ENCODE measurements at regions not wholly inside any gene's neighbourhood (a gene's known extent, or its start where the extent isn't known, plus 50 kb on each side); places are given as distances from the start of the nearest gene placed in this dataset.

DNA sequence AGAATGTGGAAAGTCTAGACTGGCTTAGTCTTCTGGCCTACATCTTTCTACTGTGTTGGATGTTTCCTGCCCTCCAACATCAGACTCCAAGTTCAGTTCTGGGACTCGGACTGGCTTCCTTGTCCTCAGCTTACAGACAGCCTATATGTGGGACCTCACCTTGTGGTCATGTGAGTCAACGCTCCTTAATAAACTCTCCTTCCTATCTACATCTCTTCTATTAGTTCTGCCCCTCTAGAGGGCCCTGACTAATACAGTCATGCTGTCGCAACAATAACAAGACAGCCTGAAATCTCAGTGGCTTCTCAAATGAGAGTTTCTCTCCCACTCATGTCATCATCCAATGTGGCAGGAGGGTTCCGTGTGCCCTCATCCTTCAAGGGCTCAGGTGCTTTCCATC, 347.8 kb downstream of the MZT1 start:
- H3K4me1 ChIP-seq (ENCODE audit: control insufficient read depth, insufficient read depth, low read length, unreplicated experiment) = no peaks in the 10 kb centered on the region
- H3K36me3 ChIP-seq (ENCODE audit: insufficient read depth, low read length) = no peaks in the 10 kb centered on the region
- H3K4me3 ChIP-seq (ENCODE audit: low read depth, low read length) = no peak overlapping the region
- H3K27me3 ChIP-seq (ENCODE audit: insufficient read depth, low read length) = no peaks in the 10 kb centered on the region
- no peak overlapping the region for H3K27ac ChIP-seq (ENCODE audit: low read depth, low read length)
- no peak overlapping the region for H2AFZ ChIP-seq (ENCODE audit: low read length, unreplicated experiment)
- no peaks in the 10 kb centered on the region for H3K79me2 ChIP-seq (ENCODE audit: control insufficient read depth, insufficient read depth, low read length, unreplicated experiment)

GRCh38 chr13:72368031-72368430, 359.4 kb downstream of the MZT1 start:
- no peak overlapping the region for H3K27ac ChIP-seq (ENCODE audit: low read depth, low read length)
- no peaks in the 10 kb centered on the region for H3K4me1 ChIP-seq (ENCODE audit: control insufficient read depth, insufficient read depth, low read length, unreplicated experiment)
- H3K4me3 ChIP-seq (ENCODE audit: low read depth, low read length) = no peak overlapping the region
- H3K36me3 ChIP-seq (ENCODE audit: insufficient read depth, low read length) = no peaks in the 10 kb centered on the region
- H3K79me2 ChIP-seq (ENCODE audit: control insufficient read depth, insufficient read depth, low read length, unreplicated experiment) = no peaks in the 10 kb centered on the region
- no peak overlapping the region for H2AFZ ChIP-seq (ENCODE audit: low read length, unreplicated experiment)
- H3K27me3 ChIP-seq (ENCODE audit: insufficient read depth, low read length) = no peaks in the 10 kb centered on the region

DNA sequence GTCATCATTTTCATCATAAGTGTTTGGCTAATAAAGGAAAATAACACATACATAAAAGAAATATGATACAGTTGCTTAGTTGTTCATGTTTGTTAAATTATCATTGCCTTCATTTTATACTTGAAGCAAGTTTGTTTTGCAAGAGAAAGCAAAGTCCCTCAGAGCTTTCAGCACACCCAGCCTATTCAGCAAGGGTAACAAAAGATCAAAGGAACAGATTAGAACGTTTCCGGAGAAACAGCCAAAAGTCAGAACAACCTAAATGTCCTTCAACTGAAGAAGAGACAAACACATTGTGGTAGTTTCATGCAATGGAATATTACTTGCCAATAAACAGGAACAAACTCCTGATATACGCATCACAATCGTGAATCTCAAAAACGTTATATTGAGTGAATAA, 380.7 kb downstream of the MZT1 start:
- no peaks in the 10 kb centered on the region for H3K4me1 ChIP-seq (ENCODE audit: control insufficient read depth, insufficient read depth, low read length, unreplicated experiment)
- H3K36me3 ChIP-seq (ENCODE audit: insufficient read depth, low read length) = no peaks in the 10 kb centered on the region
- H2AFZ ChIP-seq (ENCODE audit: low read length, unreplicated experiment) = no peak overlapping the region
- H3K27ac ChIP-seq (ENCODE audit: low read depth, low read length) = no peak overlapping the region
- H3K27me3 ChIP-seq (ENCODE audit: insufficient read depth, low read length) = no peaks in the 10 kb centered on the region
- no peak overlapping the region for H3K4me3 ChIP-seq (ENCODE audit: low read depth, low read length)
- no peaks in the 10 kb centered on the region for H3K79me2 ChIP-seq (ENCODE audit: control insufficient read depth, insufficient read depth, low read length, unreplicated experiment)

GRCh38 chr13:72342364-72342763, 385.1 kb downstream of the MZT1 start:
- Histone ChIP-seq H3K27me3 (ENCODE audit: insufficient read depth, low read length) (no peaks in the 10 kb centered on the region), H3K4me1 (ENCODE audit: control insufficient read depth, insufficient read depth, low read length, unreplicated experiment) (no peaks in the 10 kb centered on the region), H3K4me3 (ENCODE audit: low read depth, low read length) (no peak overlapping the region), H2AFZ (ENCODE audit: low read length, unreplicated experiment) (no peak overlapping the region), H3K36me3 (ENCODE audit: insufficient read depth, low read length) (no peaks in the 10 kb centered on the region), H3K79me2 (ENCODE audit: control insufficient read depth, insufficient read depth, low read length, unreplicated experiment) (no peaks in the 10 kb centered on the region), H3K27ac (ENCODE audit: low read depth, low read length) (no peak overlapping the region)

GRCh38 chr13:72341904-72342303, 385.5 kb downstream of the MZT1 start:
- H2AFZ ChIP-seq (ENCODE audit: low read length, unreplicated experiment) = no peak overlapping the region
- no peak overlapping the region for H3K27ac ChIP-seq (ENCODE audit: low read depth, low read length)
- no peaks in the 10 kb centered on the region for H3K79me2 ChIP-seq (ENCODE audit: control insufficient read depth, insufficient read depth, low read length, unreplicated experiment)
- no peaks in the 10 kb centered on the region for H3K4me1 ChIP-seq (ENCODE audit: control insufficient read depth, insufficient read depth, low read length, unreplicated experiment)
- no peak overlapping the region for H3K4me3 ChIP-seq (ENCODE audit: low read depth, low read length)
- no peaks in the 10 kb centered on the region for H3K36me3 ChIP-seq (ENCODE audit: insufficient read depth, low read length)
- H3K27me3 ChIP-seq (ENCODE audit: insufficient read depth, low read length) = no peaks in the 10 kb centered on the region

- H3K4me3 ChIP-seq (ENCODE audit: low read depth, low read length) = no peak overlapping the region
- H3K4me1 ChIP-seq (ENCODE audit: control insufficient read depth, insufficient read depth, low read length, unreplicated experiment) = no peaks in the 10 kb centered on the region
- no peaks in the 10 kb centered on the region for H3K79me2 ChIP-seq (ENCODE audit: control insufficient read depth, insufficient read depth, low read length, unreplicated experiment)
- no peak overlapping the region for H2AFZ ChIP-seq (ENCODE audit: low read length, unreplicated experiment)
- no peaks in the 10 kb centered on the region for H3K36me3 ChIP-seq (ENCODE audit: insufficient read depth, low read length)
- H3K27me3 ChIP-seq (ENCODE audit: insufficient read depth, low read length) = no peaks in the 10 kb centered on the region
- no peak overlapping the region for H3K27ac ChIP-seq (ENCODE audit: low read depth, low read length)
Measured at GRCh38 chr13:72317346-72318109, 409.9 kb downstream of the MZT1 start.

- Histone ChIP-seq H3K79me2 (ENCODE audit: control insufficient read depth, insufficient read depth, low read length, unreplicated experiment) (no peaks in the 10 kb centered on the region), H3K27me3 (ENCODE audit: insufficient read depth, low read length) (no peaks in the 10 kb centered on the region), H3K27ac (ENCODE audit: low read depth, low read length) (no peak overlapping the region), H3K4me3 (ENCODE audit: low read depth, low read length) (no peak overlapping the region), H3K36me3 (ENCODE audit: insufficient read depth, low read length) (no peaks in the 10 kb centered on the region), H2AFZ (ENCODE audit: low read length, unreplicated experiment) (no peak overlapping the region), H3K4me1 (ENCODE audit: control insufficient read depth, insufficient read depth, low read length, unreplicated experiment) (no peaks in the 10 kb centered on the region)
Measured at GRCh38 chr13:72316716-72317115, 410.7 kb downstream of the MZT1 start.

DNA sequence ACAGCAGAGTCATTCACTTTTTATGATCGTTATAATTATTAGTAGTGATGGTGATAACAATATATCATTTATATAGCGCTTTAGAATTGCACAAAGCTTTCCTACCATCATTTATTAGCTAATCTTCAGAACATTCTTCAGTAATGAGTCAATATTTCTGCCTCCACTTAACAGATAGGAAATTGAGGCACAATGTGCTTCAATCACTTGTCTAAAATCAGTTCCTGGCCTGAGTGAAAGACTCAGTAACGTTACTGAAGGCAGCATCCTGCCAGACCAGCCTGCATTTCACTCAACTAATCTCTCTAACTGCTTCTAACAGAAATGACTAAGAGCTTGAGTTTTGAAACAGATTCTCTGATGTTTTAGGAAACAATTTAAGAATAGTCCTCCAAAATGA, 412.1 kb downstream of the MZT1 start:
- Histone ChIP-seq H3K79me2 (ENCODE audit: control insufficient read depth, insufficient read depth, low read length, unreplicated experiment) (no peaks in the 10 kb centered on the region), H3K27me3 (ENCODE audit: insufficient read depth, low read length) (no peaks in the 10 kb centered on the region), H2AFZ (ENCODE audit: low read length, unreplicated experiment) (no peak overlapping the region), H3K4me3 (ENCODE audit: low read depth, low read length) (no peak overlapping the region), H3K4me1 (ENCODE audit: control insufficient read depth, insufficient read depth, low read length, unreplicated experiment) (no peaks in the 10 kb centered on the region), H3K36me3 (ENCODE audit: insufficient read depth, low read length) (no peaks in the 10 kb centered on the region), H3K27ac (ENCODE audit: low read depth, low read length) (no peak overlapping the region)

DNA sequence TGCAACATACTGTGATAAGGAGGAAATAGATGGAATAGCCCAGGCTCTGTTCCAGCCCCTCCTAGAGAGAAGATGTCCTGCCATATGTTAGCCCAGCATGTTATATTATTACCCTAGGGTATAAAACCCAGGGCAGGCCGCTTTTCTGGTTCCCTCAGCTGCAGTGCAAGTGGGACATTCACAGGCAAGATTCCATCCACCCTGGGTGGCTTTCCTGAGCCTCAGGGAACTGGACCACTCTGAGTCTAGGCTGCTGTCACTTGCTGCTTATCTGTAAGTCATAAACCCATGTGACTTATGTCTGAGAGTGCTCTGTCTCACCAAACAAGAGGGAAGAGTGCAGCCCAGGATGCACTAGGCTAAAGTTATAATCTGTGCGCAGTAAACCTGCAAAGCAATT, 413.2 kb downstream of the MZT1 start:
- no peaks in the 10 kb centered on the region for H3K79me2 ChIP-seq (ENCODE audit: control insufficient read depth, insufficient read depth, low read length, unreplicated experiment)
- no peaks in the 10 kb centered on the region for H3K36me3 ChIP-seq (ENCODE audit: insufficient read depth, low read length)
- no peak overlapping the region for H3K4me3 ChIP-seq (ENCODE audit: low read depth, low read length)
- no peak overlapping the region for H3K27ac ChIP-seq (ENCODE audit: low read depth, low read length)
- no peaks in the 10 kb centered on the region for H3K27me3 ChIP-seq (ENCODE audit: insufficient read depth, low read length)
- H3K4me1 ChIP-seq (ENCODE audit: control insufficient read depth, insufficient read depth, low read length, unreplicated experiment) = no peaks in the 10 kb centered on the region
- no peak overlapping the region for H2AFZ ChIP-seq (ENCODE audit: low read length, unreplicated experiment)

GRCh38 chr13:72313546-72313945, 413.9 kb downstream of the MZT1 start:
- Histone ChIP-seq H2AFZ (ENCODE audit: low read length, unreplicated experiment) (no peak overlapping the region), H3K79me2 (ENCODE audit: control insufficient read depth, insufficient read depth, low read length, unreplicated experiment) (no peaks in the 10 kb centered on the region)

GRCh38 chr13:72303941-72304746, 423.3 kb downstream of the MZT1 start:
- Histone ChIP-seq H3K27me3 (ENCODE audit: insufficient read depth, low read length) (no peaks in the 10 kb centered on the region), H3K36me3 (ENCODE audit: insufficient read depth, low read length) (no peaks in the 10 kb centered on the region), H3K27ac (ENCODE audit: low read depth, low read length) (no peak overlapping the region), H2AFZ (ENCODE audit: low read length, unreplicated experiment) (no peak overlapping the region), H3K4me3 (ENCODE audit: low read depth, low read length) (no peak overlapping the region), H3K4me1 (ENCODE audit: control insufficient read depth, insufficient read depth, low read length, unreplicated experiment) (no peaks in the 10 kb centered on the region), H3K79me2 (ENCODE audit: control insufficient read depth, insufficient read depth, low read length, unreplicated experiment) (no peaks in the 10 kb centered on the region)

More at GRCh38 chr13:72313546-72313945, 413.9 kb downstream of the MZT1 start:
- no peak overlapping the region for H3K4me3 ChIP-seq (ENCODE audit: low read depth, low read length)
- H3K36me3 ChIP-seq (ENCODE audit: insufficient read depth, low read length) = no peaks in the 10 kb centered on the region
- no peaks in the 10 kb centered on the region for H3K4me1 ChIP-seq (ENCODE audit: control insufficient read depth, insufficient read depth, low read length, unreplicated experiment)
- no peaks in the 10 kb centered on the region for H3K27me3 ChIP-seq (ENCODE audit: insufficient read depth, low read length)
- H3K27ac ChIP-seq (ENCODE audit: low read depth, low read length) = no peak overlapping the region

All from ACC112 (cell line).